Body of pancreas (tissue), 4 donors: ENCODE measurements at regions not wholly inside any gene's neighbourhood (a gene's known extent, or its start where the extent isn't known, plus 50 kb on each side); places are given as distances from the start of the nearest gene placed in this dataset.

Experiments
- ATAC-seq: fragments of 150-250 bp; one replicate; pipeline ENCODE4 v1.9.1; 2016
- DNase-seq, 4 donors: peaks; one replicate each; pipeline ENCODE4 v3.0.0-alpha.2; 2019
- H3K27ac ChIP-seq, 4 donors: fragments of 200-600 bp; sonication (generic); 1 replicate in 3 of 4; 2 replicates in 1 of 4; pipeline versions ENCODE4 v1.5.1 to v1.6.1; 2016 to 2019; ENCODE audit warnings: mild to moderate bottlenecking in 1 of 4, mixed read lengths in 1 of 4, moderate library complexity in 1 of 4
- H3K27me3 ChIP-seq, 2 donors: fragments of 200-600 bp; sonication (generic); one replicate each; pipeline ENCODE4 v1.6.0; 2016; ENCODE audit warnings: mild to moderate bottlenecking in 1 of 2
- H3K36me3 ChIP-seq, 2 donors: fragments of 200-600 bp; sonication (generic); replicated peaks in 1 of 2; 2 replicates each; pipeline ENCODE4 v1.5.1; 2016; ENCODE audit warnings: low read depth in 2 of 2; ENCODE audit not compliant: insufficient read depth in 1 of 2
- H3K4me1 ChIP-seq: fragments of 200-600 bp; sonication (generic); one replicate; pipeline ENCODE4 v1.6.0; 2016
- H3K4me3 ChIP-seq, 2 donors: fragments of 200-600 bp; sonication (generic); 1 replicate in 1 of 2; 2 replicates in 1 of 2; pipeline ENCODE4 v1.5.1; 2016 to 2019
- H3K9me3 ChIP-seq, 3 donors: fragments of 200-600 bp; sonication (generic); 1 replicate in 2 of 3; 2 replicates in 1 of 3; pipeline ENCODE4 v1.5.1; 2016
- POLR2A ChIP-seq, 3 donors: fragments of 450-650 bp; IDR thresholded peaks; one replicate each; pipeline ENCODE4 v1.6.1; 2016; ENCODE audit warnings: antibody characterized with exemption in 3 of 3, mild to moderate bottlenecking in 2 of 3
- WGBS, 2 donors: methylation state at CpG; one replicate each; pipeline ENCODE4 v1.1.5; 2017; 5-methylcytosine and 5-hydroxymethylcytosine counted together
- intact Hi-C: fragments of 100-400 bp; cut with DNase I; formaldehyde crosslinking; loops from one replicate; pipeline ENCODE4 v1.15.1; 2023
- TF ChIP-seq, protein P1 (sequence below), 7 experiments: fragments of 450-650 bp in 4 of 7; fragments of 200-600 bp in 3 of 7; sonication (generic) in 3 of 7; IDR thresholded peaks; one replicate each; pipeline ENCODE4 v1.5.1; 2016 to 2019; ENCODE audit warnings: antibody characterized with exemption in 7 of 7

DNA sequence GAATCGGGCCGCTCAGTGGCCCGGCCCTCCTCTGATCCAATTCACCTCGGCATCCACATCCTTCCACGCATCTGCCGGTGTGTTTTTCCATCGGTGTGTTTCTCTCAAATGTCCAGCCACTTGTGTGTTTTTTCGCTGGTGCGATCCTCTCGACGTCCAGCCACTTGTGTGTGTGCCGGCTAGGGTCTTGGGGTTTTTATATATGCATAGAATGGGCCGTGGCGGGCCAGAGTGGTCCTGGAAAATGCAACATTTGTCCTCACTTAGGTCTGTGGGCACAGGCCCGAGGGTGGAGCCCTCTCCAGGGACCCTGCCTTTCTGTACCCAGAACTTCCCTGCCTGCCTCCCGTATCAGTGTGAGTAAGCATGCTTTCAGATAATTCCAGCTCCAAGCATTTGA lies 1106.4 kb downstream of the AMY1C start:
- no peak overlapping the region for H3K27ac ChIP-seq
- H3K4me3 ChIP-seq: no peak overlapping the region
- DNase-seq (no peak), ATAC-seq (no peak)
- H3K4me1 ChIP-seq: no peaks in the 10 kb centered on the region
- no peak for TF ChIP-seq POLR2A (IDR thresholded peaks at IDR 0.05)
- TF ChIP-seq, protein P1, sequence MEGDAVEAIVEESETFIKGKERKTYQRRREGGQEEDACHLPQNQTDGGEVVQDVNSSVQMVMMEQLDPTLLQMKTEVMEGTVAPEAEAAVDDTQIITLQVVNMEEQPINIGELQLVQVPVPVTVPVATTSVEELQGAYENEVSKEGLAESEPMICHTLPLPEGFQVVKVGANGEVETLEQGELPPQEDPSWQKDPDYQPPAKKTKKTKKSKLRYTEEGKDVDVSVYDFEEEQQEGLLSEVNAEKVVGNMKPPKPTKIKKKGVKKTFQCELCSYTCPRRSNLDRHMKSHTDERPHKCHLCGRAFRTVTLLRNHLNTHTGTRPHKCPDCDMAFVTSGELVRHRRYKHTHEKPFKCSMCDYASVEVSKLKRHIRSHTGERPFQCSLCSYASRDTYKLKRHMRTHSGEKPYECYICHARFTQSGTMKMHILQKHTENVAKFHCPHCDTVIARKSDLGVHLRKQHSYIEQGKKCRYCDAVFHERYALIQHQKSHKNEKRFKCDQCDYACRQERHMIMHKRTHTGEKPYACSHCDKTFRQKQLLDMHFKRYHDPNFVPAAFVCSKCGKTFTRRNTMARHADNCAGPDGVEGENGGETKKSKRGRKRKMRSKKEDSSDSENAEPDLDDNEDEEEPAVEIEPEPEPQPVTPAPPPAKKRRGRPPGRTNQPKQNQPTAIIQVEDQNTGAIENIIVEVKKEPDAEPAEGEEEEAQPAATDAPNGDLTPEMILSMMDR (IDR thresholded peaks at IDR 0.05): no peak
- no peaks in the 10 kb centered on the region for H3K9me3 ChIP-seq
- intact Hi-C loops: no loop called here
- H3K36me3 ChIP-seq: no peaks in the 10 kb centered on the region
- H3K27me3 ChIP-seq: no peaks in the 10 kb centered on the region
- WGBS, 2 donors: 83 to 85% methylated on average over 16 of the region's 16 CpGs

DNA sequence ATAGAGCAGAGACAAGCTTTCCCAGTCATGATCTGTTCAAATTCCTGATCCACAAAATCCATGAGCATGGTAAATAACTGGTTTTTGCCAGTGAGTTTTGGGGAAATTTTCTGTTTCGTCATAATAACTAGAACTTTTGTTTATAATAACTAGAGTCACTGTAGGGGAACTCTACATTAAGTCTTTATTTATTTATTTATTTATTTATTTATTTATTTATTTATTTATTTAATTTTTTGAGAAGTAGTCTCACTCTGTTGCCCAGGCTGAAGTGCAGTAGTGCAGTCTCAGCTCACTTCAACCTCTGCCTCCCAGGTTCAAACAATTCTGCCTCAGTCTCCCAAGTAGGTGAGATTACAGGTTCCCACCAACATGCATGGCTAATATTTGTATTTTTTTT lies 1106.8 kb downstream of the AMY1C start:
- Histone ChIP-seq H3K4me3 (no peak overlapping the region), H3K36me3 (no peaks in the 10 kb centered on the region), H3K9me3 (no peaks in the 10 kb centered on the region), H3K27me3 (no peaks in the 10 kb centered on the region), H3K4me1 (no peaks in the 10 kb centered on the region), H3K27ac (no peak overlapping the region)
- TF ChIP-seq, protein P1 (IDR thresholded peaks at IDR 0.05): no peak
- TF ChIP-seq POLR2A (IDR thresholded peaks at IDR 0.05): no peak
- DNase-seq (no peak), ATAC-seq (no peak)
- WGBS, 2 donors: 57 to 67% methylated on average over 1 of the region's 1 CpG
- intact Hi-C loops: no loop called here

DNA sequence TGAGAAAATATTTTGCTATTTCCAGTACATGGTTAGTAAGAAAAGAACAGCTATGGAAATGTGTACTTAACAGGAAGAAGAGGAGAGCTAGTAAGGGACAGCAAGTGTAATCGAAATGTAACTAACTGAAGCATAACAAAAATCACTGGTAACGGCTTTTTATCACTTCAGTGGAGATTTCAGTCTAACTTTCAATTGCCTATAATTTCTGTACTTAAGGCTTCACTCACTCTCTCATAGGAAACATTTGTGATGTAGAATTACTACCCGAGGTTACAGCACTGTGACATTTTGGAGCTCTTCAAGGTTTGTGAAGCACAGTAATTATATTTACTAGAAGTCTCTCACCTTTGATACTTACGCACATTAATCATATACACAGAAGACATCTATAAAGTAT lies 1119.1 kb downstream of the AMY1C start:
- intact Hi-C loops: no loop called here
- Histone ChIP-seq H3K4me1 (no peaks in the 10 kb centered on the region), H3K36me3 (no peaks in the 10 kb centered on the region), H3K27me3 (no peaks in the 10 kb centered on the region), H3K9me3 (no peaks in the 10 kb centered on the region), H3K4me3 (no peak overlapping the region), H3K27ac (no peak overlapping the region)
- ATAC-seq: no peak
- 60 to 63% methylated on average over 4 of the region's 4 CpGs for WGBS, 2 donors
- no peak for DNase-seq
- TF ChIP-seq, protein P1 (IDR thresholded peaks at IDR 0.05): no peak
- no peak for TF ChIP-seq POLR2A (IDR thresholded peaks at IDR 0.05)

DNA sequence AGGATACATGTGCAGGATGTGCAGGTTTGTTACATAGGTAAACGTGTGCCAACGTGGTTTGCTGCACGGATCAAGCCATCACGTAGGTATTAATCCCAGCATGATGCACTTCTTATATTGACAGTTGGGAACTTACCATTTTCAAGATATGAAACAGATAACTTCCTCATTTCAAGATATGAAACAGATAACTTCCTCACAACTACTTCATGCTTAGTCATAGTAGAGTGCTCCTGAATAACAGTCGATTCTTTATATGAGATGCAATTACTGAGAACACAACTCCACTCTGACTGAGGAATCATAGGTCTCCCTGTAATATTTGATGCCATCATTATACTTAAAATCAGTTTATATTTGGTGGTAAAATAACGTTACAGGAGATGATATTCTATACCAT lies 1124.3 kb downstream of the AMY1C start:
- TF ChIP-seq, protein P1 (IDR thresholded peaks at IDR 0.05): no peak
- no peak for TF ChIP-seq POLR2A (IDR thresholded peaks at IDR 0.05)
- no peak for DNase-seq
- H3K27me3 ChIP-seq: no peaks in the 10 kb centered on the region
- no peaks in the 10 kb centered on the region for H3K36me3 ChIP-seq
- no peaks in the 10 kb centered on the region for H3K9me3 ChIP-seq
- 61 to 63% methylated on average over 6 of the region's 6 CpGs for WGBS, 2 donors
- H3K27ac ChIP-seq: no peak overlapping the region
- intact Hi-C loops: no loop called here
- ATAC-seq: no peak
- no peaks in the 10 kb centered on the region for H3K4me1 ChIP-seq
- H3K4me3 ChIP-seq: no peak overlapping the region

DNA sequence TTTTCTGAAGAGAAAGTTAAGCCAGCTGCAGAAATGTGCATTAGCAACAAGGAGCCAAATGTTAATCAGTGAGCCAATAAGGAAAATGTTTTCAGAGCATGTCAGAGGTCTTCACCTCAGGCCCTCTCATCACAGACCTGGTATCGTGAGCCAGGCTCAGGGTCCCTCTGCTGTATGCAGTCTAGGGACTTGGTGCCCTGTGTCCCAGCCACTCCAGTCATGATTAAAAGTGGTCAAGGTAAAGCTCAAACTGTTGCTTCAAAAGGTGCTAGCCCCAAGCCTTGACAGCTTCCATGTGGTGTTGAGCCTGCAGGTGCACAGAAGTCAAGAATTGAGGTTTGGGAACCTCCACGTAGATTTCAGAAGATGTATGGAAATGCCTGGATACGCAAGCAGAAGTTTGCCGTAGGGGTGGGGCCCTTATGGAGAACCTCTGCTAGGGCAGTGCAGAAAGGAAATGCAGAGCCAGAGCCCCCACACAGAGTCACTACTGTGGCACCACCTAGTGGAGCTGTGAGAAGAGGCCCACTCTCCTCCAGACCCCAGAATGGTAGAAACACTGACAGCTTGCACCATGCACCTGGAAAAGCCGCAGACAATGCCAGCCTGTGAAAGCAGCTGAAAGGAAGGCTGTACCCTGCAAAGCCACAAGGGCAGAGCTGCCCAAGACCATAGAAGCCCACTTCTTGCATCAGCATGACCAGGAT lies 1128.7 kb downstream of the AMY1C start:
- Histone ChIP-seq H3K4me1 (no peaks in the 10 kb centered on the region), H3K9me3 (no peaks in the 10 kb centered on the region), H3K36me3 (no peaks in the 10 kb centered on the region), H3K4me3 (no peak overlapping the region), H3K27ac (no peak overlapping the region), H3K27me3 (no peaks in the 10 kb centered on the region)
- 29 to 44% methylated on average over 5 of the region's 5 CpGs for WGBS, 2 donors
- DNase-seq (no peak), ATAC-seq (no peak)
- intact Hi-C loops: no loop called here
- TF ChIP-seq POLR2A (IDR thresholded peaks at IDR 0.05): no peak
- TF ChIP-seq, protein P1 (IDR thresholded peaks at IDR 0.05): no peak
